ENCODE measurements at regions not wholly inside any gene's neighbourhood (a gene's known extent, or its start where the extent isn't known, plus 50 kb on each side); places are given as distances from the start of the nearest gene placed in this dataset.

DNA sequence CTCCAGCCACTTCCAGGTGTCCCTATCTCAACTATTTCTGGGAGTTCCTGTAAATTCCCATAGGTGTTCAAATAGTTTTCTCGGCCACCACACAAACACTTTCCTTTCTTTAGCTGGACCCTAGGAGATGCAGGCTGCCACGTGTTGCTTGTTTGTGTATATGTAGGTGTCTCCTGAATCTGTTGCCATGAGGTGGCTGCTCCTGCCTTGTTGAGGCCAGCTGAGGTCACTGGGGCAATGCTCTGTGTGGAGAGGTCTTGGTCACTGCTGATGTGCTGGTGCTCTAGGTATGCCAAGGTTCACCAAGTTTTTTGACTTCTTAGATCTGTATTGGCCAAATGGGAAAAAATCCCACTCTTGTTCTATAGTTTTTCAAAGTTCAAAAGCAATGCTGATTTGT, 132.5 kb upstream of the CHD1 start:
- TF ChIP-seq POLR2A (IDR thresholded peaks at IDR 0.05) (no peak), CTCF (IDR thresholded peaks at IDR 0.05) (no peak)
